ENCODE measurements at regions not wholly inside any gene's neighbourhood (a gene's known extent, or its start where the extent isn't known, plus 50 kb on each side); places are given as distances from the start of the nearest gene placed in this dataset.

DNA sequence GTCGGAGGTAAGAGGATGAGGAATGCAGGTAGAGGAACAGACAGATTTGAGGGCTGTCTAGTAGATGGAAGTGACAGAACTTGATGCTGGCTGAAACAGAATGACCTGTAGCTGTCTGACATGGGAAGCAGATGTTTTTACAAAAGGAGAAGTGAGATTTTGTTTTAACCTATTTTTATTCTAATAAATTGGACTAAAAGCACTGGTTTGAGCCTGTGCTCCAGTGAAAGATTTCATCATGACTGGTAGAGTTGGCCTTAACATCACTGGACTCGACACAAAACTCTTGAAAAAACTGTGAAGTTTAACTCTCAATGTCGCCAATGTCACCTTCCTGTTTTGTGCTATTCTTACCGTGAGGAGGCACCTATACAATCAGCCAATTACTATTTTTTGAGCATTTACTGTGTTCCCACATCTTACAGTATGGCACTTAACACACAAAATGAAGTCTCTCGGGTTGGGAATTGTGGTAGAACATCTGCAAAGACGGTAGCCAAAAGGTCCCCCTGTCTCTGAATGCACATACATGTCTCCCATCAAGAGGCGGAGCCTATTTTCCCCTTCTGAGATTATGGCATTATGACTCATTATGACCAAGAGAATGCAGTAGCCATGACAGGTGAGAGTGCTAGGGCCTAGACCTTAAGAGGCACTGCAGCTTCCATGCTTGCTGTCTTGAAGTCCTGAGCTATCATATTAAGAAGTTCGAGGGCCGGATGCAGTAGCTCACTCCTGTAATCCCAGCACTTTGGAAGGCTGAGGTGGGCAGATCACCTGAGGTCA, 93.2 kb downstream of the FOXF2 start:
- no peak for DNase-seq (ENCODE audit: low spot score)

DNA sequence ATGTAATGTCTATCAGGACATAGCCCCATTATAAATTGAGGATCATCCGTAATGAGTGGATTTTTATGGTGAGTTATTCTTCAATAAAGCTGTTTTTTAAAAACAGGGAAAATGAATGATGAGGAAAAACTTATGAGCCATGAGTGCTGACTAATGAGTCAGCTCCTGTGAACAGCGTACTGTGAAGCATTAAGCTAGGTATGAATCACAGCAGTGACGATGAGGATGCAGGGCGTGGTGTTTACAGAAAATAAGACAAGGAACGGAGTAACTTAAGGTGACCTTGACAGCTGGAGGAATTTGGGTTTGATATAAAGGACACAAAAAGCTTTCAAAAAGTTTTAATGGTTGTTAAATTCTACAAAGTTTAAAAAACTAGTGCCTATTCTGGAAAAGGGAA, 96.3 kb downstream of the FOXF2 start:
- DNase-seq (ENCODE audit: low spot score) = no peak

DNA sequence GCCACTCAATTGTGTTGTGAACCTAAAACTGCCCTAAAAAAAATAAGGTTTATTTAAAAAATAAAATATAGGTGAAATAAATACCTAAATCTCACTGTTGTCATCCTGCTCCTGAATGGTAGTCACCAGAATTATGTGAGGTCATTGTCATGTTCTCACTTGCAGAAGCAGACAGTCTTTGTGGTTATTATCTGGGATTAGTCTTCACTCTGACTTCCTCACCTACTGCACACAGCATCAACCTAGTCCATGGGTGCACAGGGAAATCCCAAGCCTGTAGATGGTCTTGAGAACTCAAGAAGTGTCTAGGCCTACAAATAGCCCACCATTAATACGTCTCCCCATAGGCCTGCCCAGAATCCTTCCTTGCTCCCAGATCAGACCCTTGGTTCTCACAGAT, 97.0 kb downstream of the FOXF2 start:
- no peak for DNase-seq (ENCODE audit: low spot score)

DNA sequence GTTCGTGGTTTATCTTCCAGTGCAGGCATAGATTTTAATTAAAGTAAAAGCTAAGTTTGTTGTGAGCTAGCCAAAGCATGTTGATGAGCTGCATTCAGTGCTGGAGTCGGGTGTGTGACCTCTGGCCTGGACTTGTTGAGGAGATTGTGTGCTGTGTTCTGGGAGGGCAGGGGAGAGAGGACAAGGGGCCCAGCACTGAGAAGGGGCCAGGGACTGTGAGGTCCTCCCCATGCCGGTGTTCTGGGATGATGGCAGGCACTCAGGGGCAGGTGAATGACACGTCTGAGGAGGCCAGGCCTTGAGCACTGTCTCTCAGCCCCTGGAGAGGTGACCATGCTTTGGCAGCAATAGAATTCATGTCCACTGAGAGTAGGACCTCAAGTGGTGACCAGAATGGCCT, 97.9 kb downstream of the FOXF2 start:
- DNase-seq (ENCODE audit: low spot score) = no peak

DNA sequence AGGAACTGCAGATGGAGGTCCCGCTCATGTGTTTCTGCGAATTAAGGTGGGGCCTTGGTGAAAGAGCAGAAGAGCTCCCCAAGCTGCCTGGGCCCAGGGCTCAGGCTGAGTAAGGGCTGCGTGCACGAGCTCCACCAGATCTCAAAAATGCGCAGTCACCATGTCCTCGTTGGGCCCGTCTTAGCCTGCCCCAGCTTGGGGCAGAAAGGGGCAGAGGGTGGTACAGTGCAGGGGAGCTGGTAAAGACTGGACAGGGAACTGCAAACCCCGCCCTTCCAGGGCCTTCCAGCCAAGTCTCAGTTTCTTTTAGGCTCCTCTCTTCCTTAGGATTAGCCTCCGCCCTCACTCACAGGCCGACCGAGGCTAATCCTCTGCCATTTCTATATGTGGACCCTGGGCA, 101.6 kb downstream of the FOXF2 start:
- DNase-seq (ENCODE audit: low spot score) = no peak

DNA sequence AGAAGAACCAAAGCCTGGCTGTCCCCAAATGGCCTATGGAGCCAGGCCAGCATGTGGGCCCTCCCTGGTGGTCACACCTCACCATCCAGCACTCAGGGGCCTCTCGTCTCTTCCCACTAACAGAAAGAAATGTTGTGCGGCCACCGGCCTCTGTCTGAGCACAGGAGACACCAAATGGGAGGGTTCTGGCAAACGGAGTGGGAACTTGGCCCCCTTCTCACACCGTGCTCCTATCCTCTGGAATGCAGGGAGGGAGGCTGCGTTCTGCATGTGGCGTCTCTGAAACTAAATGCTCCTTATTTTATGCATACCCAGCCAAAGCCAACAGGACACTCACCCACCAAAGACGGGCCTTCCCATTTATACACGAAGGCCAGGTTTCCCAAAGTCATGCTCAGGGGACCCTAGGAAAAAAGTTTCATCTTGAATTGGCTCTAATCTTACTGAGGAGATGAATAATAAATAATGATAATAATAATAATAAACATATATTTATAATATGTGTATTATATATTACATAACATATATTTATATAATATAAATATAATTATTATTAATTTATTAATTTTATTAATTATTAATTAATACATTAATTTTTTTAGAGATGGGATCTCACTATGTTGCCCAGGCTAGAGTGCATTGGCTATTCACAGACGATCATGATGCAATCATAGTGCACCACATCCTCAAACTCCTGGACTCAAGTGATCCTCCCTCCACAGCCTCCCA, 102.4 kb downstream of the FOXF2 start:
- no peak for DNase-seq (ENCODE audit: low spot score)

DNA sequence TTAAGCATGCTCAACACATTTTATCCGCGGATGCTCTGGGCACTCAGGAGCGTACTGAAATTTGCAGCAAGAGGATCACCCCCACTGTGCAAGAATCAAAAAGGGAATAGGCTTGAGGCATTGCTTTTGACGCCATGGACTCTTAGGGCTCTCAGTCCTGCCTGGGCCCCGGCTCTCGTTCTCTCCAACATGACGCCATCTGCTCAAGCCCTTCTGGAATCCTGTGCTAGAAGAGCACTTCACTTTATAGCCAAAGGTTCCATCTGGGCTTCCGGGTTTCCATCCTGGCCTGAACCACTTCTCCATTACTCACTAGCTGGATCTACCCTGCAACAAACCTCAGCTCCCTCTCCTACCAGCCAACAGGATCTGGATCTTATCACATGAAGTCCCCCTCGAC, 105.3 kb downstream of the FOXF2 start:
- no peak for DNase-seq (ENCODE audit: low spot score)

DNA sequence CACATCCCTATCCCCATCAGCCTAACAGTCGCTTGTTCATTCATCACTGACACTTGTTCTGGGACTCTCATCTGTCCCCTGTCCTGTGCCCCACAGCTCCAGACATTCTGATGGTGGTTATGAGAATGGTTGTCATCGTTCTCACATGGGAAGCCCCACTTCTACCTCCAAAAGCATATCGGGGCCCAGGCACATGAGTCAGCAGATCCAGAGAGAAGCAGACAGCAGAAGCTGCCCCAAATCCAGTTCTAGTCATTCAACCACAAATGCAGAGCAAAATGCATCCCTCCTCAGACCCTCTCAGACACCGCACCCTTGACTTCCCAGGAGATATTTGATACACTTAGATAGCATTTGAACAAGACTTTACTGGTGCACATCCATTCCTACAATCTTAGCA, 106.0 kb downstream of the FOXF2 start:
- DNase-seq (ENCODE audit: low spot score) = peak; percentile 54

DNA sequence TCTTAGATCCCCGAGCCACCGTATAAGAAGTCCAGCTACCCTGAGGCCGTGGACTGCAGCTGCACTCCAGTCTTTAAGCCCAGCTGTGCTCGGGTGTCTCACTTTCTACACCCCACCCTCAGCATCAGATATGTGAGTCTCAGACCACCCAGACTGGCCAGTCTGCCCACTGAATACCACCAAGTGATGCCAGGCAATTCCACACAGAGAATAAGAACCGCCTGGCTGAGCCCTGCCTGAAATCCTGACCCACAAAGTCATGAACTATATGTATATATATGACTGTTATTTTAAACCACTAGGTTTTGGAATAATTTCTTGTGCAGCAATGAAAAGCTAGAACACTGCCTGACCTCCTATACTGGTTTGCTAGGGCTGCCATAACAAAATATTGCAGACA, 106.7 kb downstream of the FOXF2 start:
- no peak for DNase-seq (ENCODE audit: low spot score)

DNA sequence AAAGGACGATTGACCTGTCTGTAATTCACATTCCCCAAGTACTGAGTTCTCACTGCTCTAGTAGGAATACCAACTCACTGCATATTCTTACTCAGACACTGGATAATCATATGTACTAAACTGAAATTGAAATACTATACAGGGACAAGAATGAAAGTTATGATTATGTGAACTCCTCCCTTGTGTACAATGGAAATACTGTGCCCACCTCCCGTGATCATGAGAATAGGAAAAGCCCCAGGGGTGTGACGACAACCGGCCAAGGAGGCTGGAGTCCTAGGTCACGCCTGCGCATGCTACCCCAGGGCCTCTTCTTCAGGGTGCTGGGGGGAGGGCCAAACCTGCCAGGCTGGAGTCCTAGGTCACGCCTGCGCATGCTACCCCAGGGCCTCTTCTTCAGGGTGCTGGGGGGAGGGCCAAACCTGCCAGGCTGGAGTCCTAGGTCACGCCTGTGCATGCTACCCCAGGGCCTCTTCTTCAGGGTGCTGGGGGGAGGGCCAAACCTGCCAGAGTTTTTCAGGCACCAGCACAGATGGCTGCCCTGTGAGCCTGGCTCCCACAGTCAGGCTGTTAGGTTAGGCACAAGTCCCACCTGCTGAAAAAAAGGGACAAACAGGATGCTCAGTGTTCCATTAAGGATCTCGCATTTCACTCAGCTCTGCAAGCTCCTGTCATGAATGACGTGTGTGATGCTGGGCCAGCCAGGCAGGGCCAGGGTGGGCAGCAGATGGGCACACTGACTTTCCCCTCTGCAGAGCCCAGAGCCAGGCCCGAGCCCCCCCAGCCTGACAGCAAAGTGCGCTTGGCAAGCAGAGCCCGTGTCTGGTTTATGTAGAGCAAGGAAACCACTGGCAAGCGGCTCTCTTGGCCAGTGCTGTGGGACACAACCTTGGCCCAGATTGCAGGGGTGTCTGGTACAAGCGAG, 107.7 kb downstream of the FOXF2 start:
- DNase-seq (ENCODE audit: low spot score) = no peak

DNA sequence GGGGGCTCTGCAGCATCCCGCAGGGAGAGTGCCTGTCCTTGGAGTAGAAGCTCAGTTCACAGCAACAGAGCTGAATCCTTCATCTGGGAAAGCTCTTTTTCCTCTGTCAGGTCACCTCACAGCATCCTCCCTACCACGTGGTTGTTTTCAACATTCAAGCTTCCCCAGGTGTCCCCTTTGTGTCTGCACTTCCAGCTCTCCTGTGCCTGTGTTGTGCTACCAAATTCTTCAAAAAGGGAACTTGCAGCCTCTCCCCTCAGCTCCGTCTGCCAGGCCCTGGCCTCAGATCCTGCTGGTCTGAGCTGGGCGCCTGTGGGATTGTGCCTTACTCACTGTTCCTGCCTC, 108.4 kb downstream of the FOXF2 start:
- DNase-seq (ENCODE audit: low spot score) = no peak

DNA sequence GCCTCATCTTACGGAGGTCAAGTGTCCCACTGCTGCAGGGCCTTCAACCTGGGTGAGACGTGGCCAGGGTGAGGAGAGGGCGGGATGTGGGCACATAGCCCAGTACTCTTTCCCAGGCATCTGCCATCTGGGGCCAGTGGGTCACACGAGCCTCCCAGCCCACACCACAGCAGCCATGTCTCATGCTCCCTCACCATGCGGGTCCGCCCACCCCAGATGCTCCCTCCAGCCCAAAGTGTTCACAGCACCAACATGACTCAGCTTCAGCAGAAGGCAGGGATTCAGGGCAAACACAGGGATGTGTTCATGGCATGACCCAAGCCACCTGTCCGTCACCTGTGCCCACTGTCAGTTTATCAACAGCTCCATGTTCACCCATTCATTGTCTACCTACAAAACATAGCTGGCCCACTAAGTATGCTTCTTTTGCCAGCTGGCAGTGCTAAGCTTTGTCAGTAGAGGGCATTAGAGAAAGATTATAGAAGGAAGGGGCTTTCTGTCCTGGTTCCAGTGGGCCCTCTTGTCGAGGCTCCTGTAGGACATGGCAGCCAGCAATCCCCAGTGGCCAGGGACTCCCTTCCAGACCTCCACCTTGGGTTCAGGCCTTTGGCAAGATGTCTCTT, 109.2 kb downstream of the FOXF2 start:
- no peak for DNase-seq (ENCODE audit: low spot score)

DNA sequence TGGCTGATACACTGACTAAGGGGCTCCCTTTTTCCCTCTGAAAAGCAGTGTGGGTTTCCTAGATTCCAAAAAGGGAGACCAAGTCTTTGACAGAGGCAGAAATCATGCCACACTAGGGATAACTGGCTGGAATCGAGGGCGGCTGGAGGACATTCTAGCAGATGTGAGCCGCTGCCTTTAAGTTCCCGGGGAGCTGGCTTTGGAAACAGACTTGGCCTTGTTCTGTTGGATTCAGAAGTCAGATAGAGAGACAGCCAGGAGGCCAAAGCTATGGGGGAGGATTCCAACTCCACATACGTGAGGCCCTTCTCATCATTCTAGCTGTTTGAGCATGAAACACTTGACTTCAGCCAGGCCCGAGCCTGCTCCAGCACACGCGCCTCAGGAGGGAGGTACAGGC, 109.9 kb upstream of the FOXC1 start:
- peak; percentile 77 for DNase-seq (ENCODE audit: low spot score)

DNA sequence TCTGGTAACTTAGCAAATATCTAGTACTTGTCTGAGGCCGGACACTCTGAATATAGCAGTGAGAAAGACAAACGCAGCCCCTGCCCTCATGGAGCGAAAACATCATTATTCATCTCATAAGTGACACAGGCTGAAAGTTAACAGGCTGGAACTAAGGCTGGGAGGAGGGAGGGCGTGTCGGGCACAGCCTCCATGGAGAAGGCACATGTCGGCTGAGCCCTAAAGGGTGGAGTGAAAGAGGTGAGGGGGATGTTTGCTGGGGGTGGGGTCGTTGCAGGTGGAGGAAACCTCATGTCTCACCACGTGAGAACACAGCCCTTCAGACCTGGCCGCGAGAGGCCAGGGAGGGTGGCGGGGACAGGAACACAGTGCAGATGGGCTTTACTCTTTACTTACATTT, 108.8 kb upstream of the FOXC1 start:
- no peak for DNase-seq (ENCODE audit: low spot score)

DNA sequence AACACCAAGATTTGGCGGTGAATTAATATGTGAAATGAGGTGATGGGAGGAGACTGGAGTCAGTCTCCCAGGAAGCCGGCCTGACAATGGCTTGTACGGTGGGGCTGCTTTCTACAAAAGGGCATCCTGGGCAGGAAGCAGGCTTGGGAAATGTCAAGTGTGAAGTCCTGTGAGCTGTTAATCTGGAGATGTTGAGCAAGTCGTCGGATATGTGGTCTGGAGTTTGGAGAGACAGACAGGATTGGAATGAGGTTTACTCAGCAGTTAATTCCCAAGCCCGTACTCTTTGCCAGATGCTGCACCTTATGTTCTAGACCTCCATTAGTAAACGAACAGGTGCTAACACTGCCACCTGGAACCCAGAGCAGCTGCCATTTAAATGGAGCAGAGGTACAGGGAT, 107.7 kb upstream of the FOXC1 start:
- no peak for DNase-seq (ENCODE audit: low spot score)

DNA sequence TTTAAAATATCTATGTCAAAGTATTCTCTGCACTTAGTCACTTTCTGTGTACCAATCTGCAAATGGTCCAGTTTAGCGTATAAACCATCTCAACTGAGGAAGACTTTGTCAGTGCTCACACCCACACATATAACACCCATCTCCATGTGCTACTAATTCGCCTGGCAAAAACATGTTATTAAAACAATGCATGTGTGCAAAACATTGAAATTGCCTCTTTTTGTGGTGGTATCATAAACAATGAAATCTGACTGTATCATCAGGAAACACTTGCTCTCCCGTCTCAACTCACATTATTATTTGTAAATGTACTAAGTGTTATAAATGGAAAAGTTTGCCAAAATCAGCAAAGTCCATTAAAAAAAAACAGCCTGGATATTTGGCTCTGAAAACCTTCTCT, 105.9 kb upstream of the FOXC1 start:
- peak; percentile 29 for DNase-seq (ENCODE audit: low spot score)

DNA sequence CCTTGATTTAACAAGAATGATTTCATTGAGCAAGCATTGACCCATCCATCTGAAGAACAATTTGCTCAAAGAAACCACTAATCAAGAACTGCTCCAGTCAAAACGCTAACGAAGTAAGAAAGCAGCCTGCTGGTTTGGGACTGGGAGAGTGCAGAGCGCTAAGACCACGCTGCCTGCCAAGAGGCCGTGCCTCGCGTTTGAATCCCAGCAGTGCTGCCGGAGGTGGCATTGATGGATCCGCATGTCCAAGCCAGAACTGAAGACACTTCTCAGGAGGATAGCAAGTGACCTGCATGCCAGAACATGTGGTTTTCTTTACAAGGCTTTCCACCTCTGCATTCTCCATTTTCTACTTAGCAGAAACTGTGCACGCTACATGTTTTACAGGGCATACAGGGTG, 105.2 kb upstream of the FOXC1 start:
- no peak for DNase-seq (ENCODE audit: low spot score)

DNA sequence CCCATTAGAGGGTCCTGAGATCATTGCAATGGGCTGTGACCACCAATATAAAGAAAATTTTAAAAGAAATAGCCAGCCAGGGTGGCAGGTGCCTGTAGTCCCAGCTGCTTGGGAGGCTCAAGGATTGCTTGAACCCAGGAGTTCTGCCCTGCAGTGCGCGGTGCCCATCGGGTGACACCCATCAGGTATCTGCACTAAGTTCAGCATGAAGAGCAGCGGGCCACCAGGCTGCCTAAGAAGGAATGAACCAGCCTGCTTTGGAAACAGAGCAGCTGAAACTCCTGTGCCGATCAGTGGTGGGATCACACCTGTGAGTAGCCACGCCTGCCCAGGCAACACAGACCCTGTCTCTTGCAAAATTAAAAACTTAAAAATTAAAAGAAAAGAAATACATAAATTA, 102.5 kb upstream of the FOXC1 start:
- no peak for DNase-seq (ENCODE audit: low spot score)

DNA sequence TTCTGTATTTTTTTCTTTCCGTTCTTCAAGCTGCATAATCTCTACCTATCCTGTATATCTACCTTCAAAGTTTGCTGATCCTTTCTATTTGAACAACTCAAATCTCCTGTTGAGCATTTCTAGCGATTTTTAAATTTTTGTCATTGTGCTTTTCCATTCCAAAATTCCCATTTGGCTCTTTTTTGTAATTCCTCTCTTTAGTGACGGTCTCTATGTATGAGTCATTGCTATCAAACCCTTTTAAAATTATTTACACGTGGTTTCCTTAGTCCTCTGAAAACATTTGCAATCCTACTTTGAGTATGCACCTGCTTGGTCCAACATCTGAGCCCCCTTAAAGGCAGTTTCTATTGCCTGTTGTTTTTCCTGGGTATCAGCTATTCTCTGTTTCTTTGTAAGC, 100.5 kb upstream of the FOXC1 start:
- no peak for DNase-seq (ENCODE audit: low spot score)

DNA sequence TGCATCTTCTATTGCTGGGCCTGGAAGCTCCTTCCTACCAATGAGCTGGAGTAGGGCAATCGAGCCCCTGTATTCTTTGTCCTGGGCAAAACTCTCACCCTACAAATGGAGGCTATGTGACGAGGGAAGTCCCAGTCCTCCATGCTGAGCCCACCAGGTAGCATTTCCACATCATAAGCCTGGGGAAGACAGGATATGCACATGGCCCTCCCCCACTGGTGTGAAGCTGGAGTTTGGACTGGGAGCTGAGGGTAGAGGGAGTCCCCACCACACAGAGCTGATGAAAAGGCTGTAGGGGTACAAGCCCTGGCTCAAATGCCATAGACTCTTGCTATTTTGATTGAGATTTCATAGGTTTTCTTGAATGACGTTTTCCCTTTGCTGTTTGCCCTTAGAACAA, 99.5 kb upstream of the FOXC1 start:
- no peak for DNase-seq (ENCODE audit: low spot score)

DNA sequence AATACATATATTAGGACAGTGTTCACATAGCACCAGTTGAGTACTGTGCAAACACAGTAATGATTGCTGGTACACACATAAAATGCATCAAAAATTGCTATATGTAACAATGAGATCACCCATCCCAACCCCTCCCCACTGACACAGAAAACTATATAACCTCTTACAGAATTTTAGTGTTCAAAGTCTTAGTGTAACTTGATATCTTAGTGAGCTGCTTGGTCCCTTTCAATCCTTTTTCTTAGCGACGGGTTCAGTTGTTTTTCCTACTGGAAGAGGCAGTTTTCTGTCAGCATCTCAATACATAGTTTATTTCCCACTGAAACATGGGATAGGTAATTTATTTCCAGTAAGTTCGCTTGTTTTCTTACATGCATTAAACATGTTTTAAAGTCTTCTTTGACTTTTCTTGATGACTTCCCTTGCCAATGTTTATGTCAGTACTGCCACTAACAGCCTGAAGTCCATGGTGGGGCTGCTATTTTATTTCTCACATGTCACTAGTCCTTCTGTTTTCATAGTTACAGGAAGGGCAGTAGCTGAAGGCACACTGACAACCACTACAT, 96.4 kb upstream of the FOXC1 start:
- peak; percentile 19 for DNase-seq (ENCODE audit: low spot score)

DNA sequence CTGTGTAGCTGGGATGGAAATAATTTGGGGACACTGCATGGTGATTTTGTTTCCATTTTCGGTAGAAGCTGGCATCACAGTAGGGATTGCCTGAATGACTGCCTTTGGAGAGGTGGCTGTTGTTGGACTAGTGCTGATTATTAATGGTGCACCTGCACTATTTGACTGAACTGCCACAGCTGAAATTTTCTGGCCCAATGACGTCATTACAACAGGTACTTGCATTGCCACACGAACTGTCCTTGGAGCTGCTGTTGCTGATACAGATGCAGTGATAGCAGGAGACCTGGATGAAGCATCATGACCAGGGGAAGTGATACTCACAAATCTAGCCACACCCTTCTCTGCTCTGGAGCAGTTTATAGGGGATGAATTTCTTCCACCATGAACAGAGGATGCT, 95.6 kb upstream of the FOXC1 start:
- DNase-seq (ENCODE audit: low spot score) = no peak

Data from umbilical cord (tissue), 1 donor.